NCI-H2107 treated with DMSO at 0.1 percent for 48 hours (cell line): ENCODE measurements at regions not wholly inside any gene's neighbourhood (a gene's known extent, or its start where the extent isn't known, plus 50 kb on each side); places are given as distances from the start of the nearest gene placed in this dataset.

Experiments used
- DNase-seq: peaks from one replicate; lab custom pipeline; 2025; ENCODE audit not compliant: unreplicated experiment; lab: John Stamatoyannopoulos, UW

DNA sequence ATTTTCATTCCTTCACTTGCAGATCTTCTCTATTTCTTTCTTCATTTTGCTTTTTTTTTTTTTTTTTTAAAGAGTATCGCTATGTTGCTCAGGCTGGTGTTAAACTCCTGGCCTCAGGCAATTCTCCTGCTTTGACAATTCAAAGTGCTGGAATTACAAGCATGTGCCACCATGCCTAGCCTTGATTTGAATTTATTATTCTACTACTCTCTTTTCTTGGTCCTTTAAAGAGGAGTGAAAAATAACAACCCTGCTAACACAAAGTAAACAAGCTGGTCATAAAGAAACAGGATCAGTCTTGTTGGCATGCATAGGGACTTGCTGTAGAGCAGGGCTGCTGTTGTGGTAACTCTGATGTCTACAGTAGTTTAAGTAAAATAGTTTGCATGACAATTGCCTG is 1615.3 kb upstream of the ZEB2 start:
- DNase-seq, result no peak

- no peak for DNase-seq
Observed at GRCh38 chr2:146131785-146132184, 1611.9 kb upstream of the ZEB2 start.

DNA sequence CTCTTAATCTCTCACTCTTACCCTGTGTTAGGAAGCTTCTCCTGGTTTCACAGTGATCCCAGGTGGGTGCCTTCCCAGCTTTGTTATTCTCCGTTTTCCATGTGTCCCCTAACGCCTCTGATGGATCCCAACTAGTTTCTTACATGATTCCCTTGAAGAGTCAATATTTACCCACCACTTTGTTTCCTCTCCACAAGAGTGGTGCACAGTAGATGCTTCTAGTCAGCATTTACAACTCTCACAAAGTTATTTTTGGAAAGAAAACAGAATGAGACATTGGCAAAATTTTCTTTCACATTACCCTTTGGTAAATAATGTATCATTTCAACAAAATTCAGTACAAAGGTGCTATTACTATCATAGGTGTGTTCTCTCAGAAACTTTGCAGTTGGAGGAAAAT is 1611.1 kb upstream of the ZEB2 start:
- DNase-seq, result no peak

- no peak for DNase-seq
Observed at GRCh38 chr2:146130290-146130689, 1610.4 kb upstream of the ZEB2 start.

DNA sequence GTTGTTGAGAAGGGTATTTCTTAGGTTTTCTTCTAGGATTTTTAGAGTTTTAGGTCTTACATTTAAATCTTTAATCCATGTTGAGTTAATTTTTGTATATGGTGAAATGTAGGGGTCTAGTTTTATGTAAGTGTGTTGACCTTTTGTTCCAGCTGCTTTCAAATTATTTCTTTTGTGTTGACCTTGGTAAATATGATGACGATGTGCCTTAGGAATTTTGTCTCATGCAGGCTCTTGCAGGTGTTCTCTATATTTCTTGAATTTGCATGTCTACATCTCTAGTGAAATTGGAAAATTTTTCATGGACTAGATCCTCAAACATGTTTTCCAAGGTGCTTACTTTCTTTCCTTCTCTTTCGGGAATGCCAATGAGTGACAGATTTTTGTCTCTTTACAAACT is 1609.3 kb upstream of the ZEB2 start:
- DNase-seq, result no peak

DNA sequence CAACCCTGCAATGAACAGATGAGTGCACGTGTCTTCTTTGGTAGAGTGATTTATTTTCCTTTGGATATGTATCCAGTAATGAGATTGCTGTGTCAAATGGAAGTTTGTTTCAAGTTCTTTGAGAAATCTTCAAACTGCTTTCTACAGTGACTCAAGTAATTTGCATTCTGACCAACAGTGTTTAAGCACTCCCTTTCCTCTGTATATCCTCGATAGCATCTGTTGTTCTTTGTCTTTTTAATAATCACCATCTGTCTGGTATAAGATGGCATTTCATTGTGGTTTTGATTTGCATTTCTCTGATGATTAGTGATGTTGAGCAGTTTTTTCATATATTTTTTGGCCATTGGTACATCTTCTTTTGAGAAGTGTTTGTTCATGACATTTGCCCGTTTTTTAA is 1608.3 kb upstream of the ZEB2 start:
- no peak for DNase-seq

DNA sequence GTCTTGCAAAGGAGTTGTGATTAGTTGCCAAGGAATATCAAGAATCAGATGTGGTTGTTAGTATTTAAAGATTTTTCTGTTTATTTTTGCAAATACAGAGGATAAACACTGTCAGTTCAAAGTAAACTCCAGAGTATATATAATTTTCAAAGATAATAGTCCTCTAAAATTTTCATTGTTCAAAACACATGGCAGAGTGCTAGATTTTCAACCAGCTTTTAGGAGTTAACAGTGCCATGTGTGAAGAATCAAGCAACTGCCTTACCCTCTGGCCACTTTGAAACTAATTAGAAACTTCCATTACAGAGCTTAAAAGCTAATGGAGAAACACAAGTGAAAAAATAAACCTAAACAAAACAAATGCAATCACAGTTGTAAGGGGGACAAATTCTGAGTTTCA is 1605.6 kb upstream of the ZEB2 start:
- no peak for DNase-seq

GRCh38 chr2:146124741-146125140 is 1604.8 kb upstream of the ZEB2 start:
- DNase-seq, result no peak

- no peak for DNase-seq
Observed at GRCh38 chr2:146123714-146124113, 1603.8 kb upstream of the ZEB2 start.

GRCh38 chr2:146123256-146123655 is 1603.3 kb upstream of the ZEB2 start:
- DNase-seq, result peak; percentile 68

DNA sequence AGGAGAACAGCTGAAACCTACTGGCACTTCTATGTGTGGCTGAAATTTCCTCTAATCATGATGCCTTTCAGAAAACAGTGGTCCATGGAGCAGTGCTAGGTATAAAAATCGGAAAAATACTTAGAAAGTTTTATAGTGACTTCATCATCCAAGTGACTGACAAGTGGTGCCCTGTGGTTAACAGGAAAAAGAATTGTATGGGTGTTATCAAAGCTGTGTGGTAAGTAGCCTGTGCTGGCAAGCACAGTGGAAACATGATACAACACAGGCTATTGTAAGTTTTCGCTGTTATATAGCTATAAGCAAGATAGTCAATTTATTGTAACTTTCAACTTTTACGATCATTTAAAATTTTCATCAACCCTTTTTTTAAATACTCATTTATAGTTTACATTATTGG is 1599.7 kb upstream of the ZEB2 start:
- DNase-seq, result peak; percentile 31

GRCh38 chr2:146108993-146109392 is 1589.1 kb upstream of the ZEB2 start:
- no peak for DNase-seq

GRCh38 chr2:146094185-146094584 is 1574.3 kb upstream of the ZEB2 start:
- DNase-seq, result no peak

GRCh38 chr2:146081459-146081858 is 1561.5 kb upstream of the ZEB2 start:
- no peak for DNase-seq

GRCh38 chr2:146080925-146081324 is 1561.0 kb upstream of the ZEB2 start:
- no peak for DNase-seq

DNA sequence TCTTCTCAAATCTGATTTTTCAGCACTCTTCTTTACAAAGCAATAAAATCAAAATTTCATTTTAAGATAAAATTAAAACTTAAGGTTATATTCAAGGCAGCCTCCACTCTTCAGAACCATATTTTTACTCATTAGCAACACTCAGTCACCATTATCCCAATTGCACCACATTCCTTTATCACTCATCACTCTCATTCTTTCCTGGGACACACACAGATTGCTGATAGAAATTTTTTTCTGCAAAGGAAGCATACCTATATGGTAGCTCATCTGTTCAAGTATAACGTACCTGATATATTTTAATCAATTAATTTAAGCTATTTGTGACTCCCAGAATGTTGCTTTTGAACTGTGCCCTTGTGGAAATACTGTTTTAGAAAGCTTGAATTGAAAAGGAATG is 1559.3 kb upstream of the ZEB2 start:
- no peak for DNase-seq

- no peak for DNase-seq
Observed at GRCh38 chr2:146077156-146077555, 1557.2 kb upstream of the ZEB2 start.

- no peak for DNase-seq
Observed at GRCh38 chr2:146068051-146068450, 1548.1 kb upstream of the ZEB2 start.

DNA sequence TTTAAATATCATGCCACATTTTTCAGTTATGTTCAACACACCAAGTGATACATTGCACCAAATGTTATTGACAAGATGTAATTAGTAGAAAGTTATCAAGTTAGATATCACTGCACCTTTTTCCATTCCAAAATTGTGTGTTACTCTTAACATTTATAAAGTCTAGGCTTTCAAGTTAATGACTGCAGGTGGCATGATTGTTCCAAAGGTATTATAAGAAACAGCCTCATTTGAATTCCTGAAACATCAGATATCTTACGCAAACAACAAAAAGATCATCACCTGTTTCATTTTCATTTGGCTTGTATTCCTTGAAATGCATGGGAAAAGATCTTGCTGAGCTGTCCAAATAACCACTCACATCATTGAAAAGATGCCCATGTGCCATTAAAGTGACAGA is 1528.2 kb upstream of the ZEB2 start:
- DNase-seq, result no peak

GRCh38 chr2:146041274-146041910 is 1521.5 kb upstream of the ZEB2 start:
- DNase-seq, result no peak

- no peak for DNase-seq
Observed at GRCh38 chr2:146040051-146040450, 1520.1 kb upstream of the ZEB2 start.

- DNase-seq, result no peak
Observed at GRCh38 chr2:146038014-146038413, 1518.1 kb upstream of the ZEB2 start.

GRCh38 chr2:146037334-146037870 is 1517.5 kb upstream of the ZEB2 start:
- no peak for DNase-seq
